ENCODE measurements at regions not wholly inside any gene's neighbourhood (a gene's known extent, or its start where the extent isn't known, plus 50 kb on each side); places are given as distances from the start of the nearest gene placed in this dataset.

DNA sequence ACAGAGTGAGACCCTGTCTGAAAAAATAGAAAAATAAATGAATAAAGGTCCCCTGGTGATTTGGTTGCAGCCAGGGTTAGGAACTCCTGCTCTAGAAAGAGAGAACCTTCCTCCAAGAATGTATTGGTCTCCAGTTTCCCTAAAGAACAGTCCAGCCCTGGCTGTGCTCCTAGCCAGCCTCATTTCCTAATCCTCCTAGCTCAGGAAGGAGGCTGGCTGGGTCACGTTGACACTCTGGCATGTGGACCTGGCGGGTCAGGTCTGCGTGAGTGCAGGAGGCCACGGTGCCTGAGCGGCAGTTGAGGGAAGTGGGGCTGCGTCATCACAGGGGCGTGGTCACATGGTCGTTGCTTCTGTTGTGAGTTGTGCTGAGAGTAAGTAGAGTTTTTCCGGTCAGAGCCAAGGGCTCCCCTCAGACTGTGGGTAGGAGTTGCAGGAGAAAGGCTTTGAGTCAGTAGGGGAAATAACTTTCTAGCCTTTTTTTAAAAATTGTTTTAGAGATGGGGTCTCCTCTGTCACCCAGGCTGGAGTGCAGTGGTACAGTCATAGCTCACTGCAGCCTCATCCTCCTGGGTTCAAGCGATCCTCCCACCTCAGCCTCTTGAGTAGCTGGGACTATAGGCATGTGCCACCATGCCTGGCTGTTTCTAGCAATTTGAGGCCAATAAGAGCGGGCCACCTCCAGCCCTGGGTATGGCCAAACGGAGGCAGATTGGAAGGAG is 194.0 kb upstream of the CIBAR2 start (continued):
- TF ChIP-seq, protein P1, sequence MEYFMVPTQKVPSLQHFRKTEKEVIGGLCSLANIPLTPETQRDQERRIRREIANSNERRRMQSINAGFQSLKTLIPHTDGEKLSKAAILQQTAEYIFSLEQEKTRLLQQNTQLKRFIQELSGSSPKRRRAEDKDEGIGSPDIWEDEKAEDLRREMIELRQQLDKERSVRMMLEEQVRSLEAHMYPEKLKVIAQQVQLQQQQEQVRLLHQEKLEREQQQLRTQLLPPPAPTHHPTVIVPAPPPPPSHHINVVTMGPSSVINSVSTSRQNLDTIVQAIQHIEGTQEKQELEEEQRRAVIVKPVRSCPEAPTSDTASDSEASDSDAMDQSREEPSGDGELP (IDR thresholded peaks at IDR 0.05; ENCODE audit: borderline replicate concordance, low read depth): 0 out of 2 replicates have a peak, but pooled peaks have one; percentile 15
- TF ChIP-seq ZNF180 (CRISPR knock-in tag; IDR thresholded peaks at IDR 0.05; ENCODE audit: borderline replicate concordance, low read depth): no peak
- TF ChIP-seq, protein P2, sequence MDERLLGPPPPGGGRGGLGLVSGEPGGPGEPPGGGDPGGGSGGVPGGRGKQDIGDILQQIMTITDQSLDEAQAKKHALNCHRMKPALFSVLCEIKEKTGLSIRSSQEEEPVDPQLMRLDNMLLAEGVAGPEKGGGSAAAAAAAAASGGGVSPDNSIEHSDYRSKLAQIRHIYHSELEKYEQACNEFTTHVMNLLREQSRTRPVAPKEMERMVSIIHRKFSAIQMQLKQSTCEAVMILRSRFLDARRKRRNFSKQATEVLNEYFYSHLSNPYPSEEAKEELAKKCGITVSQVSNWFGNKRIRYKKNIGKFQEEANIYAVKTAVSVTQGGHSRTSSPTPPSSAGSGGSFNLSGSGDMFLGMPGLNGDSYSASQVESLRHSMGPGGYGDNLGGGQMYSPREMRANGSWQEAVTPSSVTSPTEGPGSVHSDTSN (CRISPR knock-in tag; IDR thresholded peaks at IDR 0.05): no peak; the same call in 1 of the 2 replicates
- TF ChIP-seq ARHGAP35 (CRISPR knock-in tag; IDR thresholded peaks at IDR 0.05; ENCODE audit: borderline replicate concordance): peak; percentile 78; the same call in 1 of the 2 replicates
- peak; percentile 95 for TF ChIP-seq MTA1 (CRISPR knock-in tag; IDR thresholded peaks at IDR 0.05; ENCODE audit: borderline replicate concordance)
- no peak for TF ChIP-seq ZNF720 (CRISPR knock-in tag; IDR thresholded peaks at IDR 0.05)
- TF ChIP-seq, protein P3, sequence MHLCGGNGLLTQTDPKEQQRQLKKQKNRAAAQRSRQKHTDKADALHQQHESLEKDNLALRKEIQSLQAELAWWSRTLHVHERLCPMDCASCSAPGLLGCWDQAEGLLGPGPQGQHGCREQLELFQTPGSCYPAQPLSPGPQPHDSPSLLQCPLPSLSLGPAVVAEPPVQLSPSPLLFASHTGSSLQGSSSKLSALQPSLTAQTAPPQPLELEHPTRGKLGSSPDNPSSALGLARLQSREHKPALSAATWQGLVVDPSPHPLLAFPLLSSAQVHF (CRISPR knock-in tag; IDR thresholded peaks at IDR 0.05): no peak; the same call in 1 of the 2 replicates
- TF ChIP-seq, protein P4, sequence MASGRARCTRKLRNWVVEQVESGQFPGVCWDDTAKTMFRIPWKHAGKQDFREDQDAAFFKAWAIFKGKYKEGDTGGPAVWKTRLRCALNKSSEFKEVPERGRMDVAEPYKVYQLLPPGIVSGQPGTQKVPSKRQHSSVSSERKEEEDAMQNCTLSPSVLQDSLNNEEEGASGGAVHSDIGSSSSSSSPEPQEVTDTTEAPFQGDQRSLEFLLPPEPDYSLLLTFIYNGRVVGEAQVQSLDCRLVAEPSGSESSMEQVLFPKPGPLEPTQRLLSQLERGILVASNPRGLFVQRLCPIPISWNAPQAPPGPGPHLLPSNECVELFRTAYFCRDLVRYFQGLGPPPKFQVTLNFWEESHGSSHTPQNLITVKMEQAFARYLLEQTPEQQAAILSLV (CRISPR knock-in tag; IDR thresholded peaks at IDR 0.05; ENCODE audit: borderline replicate concordance): no peak
- peak; percentile 88 for TF ChIP-seq ERF (CRISPR knock-in tag; IDR thresholded peaks at IDR 0.05)
- no peak for TF ChIP-seq ZFP36 (IDR thresholded peaks at IDR 0.05; ENCODE audit: borderline replicate concordance, low read depth, low read length, partially characterized antibody)
- TF ChIP-seq KMT2A (CRISPR knock-in tag; IDR thresholded peaks at IDR 0.05): 0 out of 2 replicates have a peak, but pooled peaks have one; percentile 64
- TF ChIP-seq MAF1 (CRISPR knock-in tag; IDR thresholded peaks at IDR 0.05; ENCODE audit: borderline replicate concordance): no peak
- TF ChIP-seq, protein P5, sequence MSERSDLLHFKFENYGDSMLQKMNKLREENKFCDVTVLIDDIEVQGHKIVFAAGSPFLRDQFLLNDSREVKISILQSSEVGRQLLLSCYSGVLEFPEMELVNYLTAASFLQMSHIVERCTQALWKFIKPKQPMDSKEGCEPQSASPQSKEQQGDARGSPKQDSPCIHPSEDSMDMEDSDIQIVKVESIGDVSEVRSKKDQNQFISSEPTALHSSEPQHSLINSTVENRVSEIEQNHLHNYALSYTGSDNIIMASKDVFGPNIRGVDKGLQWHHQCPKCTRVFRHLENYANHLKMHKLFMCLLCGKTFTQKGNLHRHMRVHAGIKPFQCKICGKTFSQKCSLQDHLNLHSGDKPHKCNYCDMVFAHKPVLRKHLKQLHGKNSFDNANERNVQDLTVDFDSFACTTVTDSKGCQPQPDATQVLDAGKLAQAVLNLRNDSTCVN (CRISPR knock-in tag; IDR thresholded peaks at IDR 0.05; ENCODE audit: borderline replicate concordance): peak; percentile 79; the same call in 1 of the 2 replicates
- peak; percentile 96 for TF ChIP-seq ZMAT3 (CRISPR knock-in tag; conservative IDR thresholded peaks at IDR 0.05)
- TF ChIP-seq TOPORS (CRISPR knock-in tag; IDR thresholded peaks at IDR 0.05): peak; percentile 77
- peak; percentile 90; the same call in 1 of the 2 replicates for TF ChIP-seq KDM5B (CRISPR knock-in tag; IDR thresholded peaks at IDR 0.05; ENCODE audit: borderline replicate concordance)
- peak; percentile 71; the same call in 1 of the 2 replicates for TF ChIP-seq ZBTB38 (CRISPR knock-in tag; IDR thresholded peaks at IDR 0.05)
- no peak for TF ChIP-seq SP2 (CRISPR knock-in tag; IDR thresholded peaks at IDR 0.05)
- TF ChIP-seq ONECUT2 (CRISPR knock-in tag; IDR thresholded peaks at IDR 0.05): no peak
- no peak for TF ChIP-seq ZNF790 (CRISPR knock-in tag; IDR thresholded peaks at IDR 0.05; ENCODE audit: borderline replicate concordance)
- TF ChIP-seq, protein P6, sequence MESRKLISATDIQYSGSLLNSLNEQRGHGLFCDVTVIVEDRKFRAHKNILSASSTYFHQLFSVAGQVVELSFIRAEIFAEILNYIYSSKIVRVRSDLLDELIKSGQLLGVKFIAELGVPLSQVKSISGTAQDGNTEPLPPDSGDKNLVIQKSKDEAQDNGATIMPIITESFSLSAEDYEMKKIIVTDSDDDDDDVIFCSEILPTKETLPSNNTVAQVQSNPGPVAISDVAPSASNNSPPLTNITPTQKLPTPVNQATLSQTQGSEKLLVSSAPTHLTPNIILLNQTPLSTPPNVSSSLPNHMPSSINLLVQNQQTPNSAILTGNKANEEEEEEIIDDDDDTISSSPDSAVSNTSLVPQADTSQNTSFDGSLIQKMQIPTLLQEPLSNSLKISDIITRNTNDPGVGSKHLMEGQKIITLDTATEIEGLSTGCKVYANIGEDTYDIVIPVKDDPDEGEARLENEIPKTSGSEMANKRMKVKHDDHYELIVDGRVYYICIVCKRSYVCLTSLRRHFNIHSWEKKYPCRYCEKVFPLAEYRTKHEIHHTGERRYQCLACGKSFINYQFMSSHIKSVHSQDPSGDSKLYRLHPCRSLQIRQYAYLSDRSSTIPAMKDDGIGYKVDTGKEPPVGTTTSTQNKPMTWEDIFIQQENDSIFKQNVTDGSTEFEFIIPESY (CRISPR knock-in tag; IDR thresholded peaks at IDR 0.05): peak; percentile 70; the same call in 1 of the 2 replicates
- no peak for TF ChIP-seq ZNF329 (CRISPR knock-in tag; IDR thresholded peaks at IDR 0.05; ENCODE audit: low read depth)
